T-cell (primary cell): ENCODE measurements at regions not wholly inside any gene's neighbourhood (a gene's known extent, or its start where the extent isn't known, plus 50 kb on each side); places are given as distances from the start of the nearest gene placed in this dataset.

Experiments used
- ATAC-seq, 4 experiments: fragments of 200-7000 bp in 3 of 4; fragments of 150-1000 bp in 1 of 4; cut with Tn5 transposase; replicated peaks in 1 of 4; 1 replicate in 3 of 4; 2 replicates in 1 of 4; pipeline ENCODE4 v1.10.0; 2021; ENCODE audit warnings: moderate library complexity in 3 of 4, mild to moderate bottlenecking in 2 of 4, moderate number of reproducible peaks in 1 of 4
- CTCF ChIA-PET, 2 donors: fragments of 300-600 bp; sonication (Branson Sonifier 250); formaldehyde crosslinking; loops; one replicate each; lab custom pipeline; 2022; ENCODE audit warnings: antibody characterized with exemption in 2 of 2; lab: Charles Lee
- POLR2A ChIA-PET, 2 donors: fragments of 300-600 bp; sonication (Branson Sonifier 250); formaldehyde crosslinking; loops; one replicate each; lab custom pipeline; 2022; ENCODE audit warnings: antibody characterized with exemption in 2 of 2; lab: Charles Lee
- DNase-seq, 35 experiments: peaks; one replicate each; pipeline versions ENCODE4 v3.0.0 to v3.0.0-alpha.2; 2013 to 2023
- H3K27ac ChIP-seq: one replicate; pipeline ENCODE4 v1.5.1; 2013; ENCODE audit warnings: low read length
- H3K27me3 ChIP-seq, 2 experiments: replicated peaks in 1 of 2; 1 replicate in 1 of 2; 2 replicates in 1 of 2; pipeline versions ENCODE4 v1.6.1 to v1.7.0; 2013; ENCODE audit warnings: low read length in 1 of 2, mixed read lengths in 1 of 2; ENCODE audit not compliant: control insufficient read depth in 2 of 2, insufficient read depth in 2 of 2; ENCODE audit errors: extremely low read depth in 1 of 2
- H3K36me3 ChIP-seq, 2 donors: 1 replicate in 1 of 2; 2 replicates in 1 of 2; pipeline versions ENCODE4 v1.6.1 to v1.7.0; 2013; ENCODE audit warnings: low read length in 1 of 2; ENCODE audit not compliant: control insufficient read depth in 2 of 2, insufficient read depth in 1 of 2; ENCODE audit errors: extremely low read depth in 1 of 2
- H3K4me1 ChIP-seq, 2 experiments: 1 replicate in 1 of 2; 2 replicates in 1 of 2; pipeline versions ENCODE4 v1.6.1 to v1.7.0; 2013; ENCODE audit warnings: low read length in 2 of 2, mixed read lengths in 1 of 2; ENCODE audit not compliant: insufficient read depth in 2 of 2, control insufficient read depth in 1 of 2; ENCODE audit errors: extremely low read depth in 1 of 2
- H3K4me3 ChIP-seq, 2 donors: 1 replicate in 1 of 2; 2 replicates in 1 of 2; pipeline versions ENCODE4 v1.5.1 to v1.7.0; 2013; ENCODE audit warnings: mild to moderate bottlenecking in 2 of 2, low read length in 1 of 2, moderate library complexity in 1 of 2; ENCODE audit not compliant: control insufficient read depth in 1 of 2; ENCODE audit errors: extremely low read depth in 1 of 2
- H3K9me3 ChIP-seq: 2 replicates; pipeline ENCODE4 v1.7.0; 2013
- H3K27ac Mint-ChIP-seq, 2 donors: one replicate each; pipeline ENCODE4 v1.8.0; 2020 to 2021; ENCODE audit warnings: mild to moderate bottlenecking in 2 of 2, mixed read lengths in 2 of 2
- H3K27me3 Mint-ChIP-seq, 2 donors: one replicate each; pipeline ENCODE4 v1.8.0; 2021 to 2022; ENCODE audit warnings: mixed read lengths in 2 of 2
- H3K36me3 Mint-ChIP-seq: one replicate; pipeline ENCODE4 v1.8.0; 2021; ENCODE audit warnings: mixed read lengths
- H3K4me1 Mint-ChIP-seq, 3 donors: one replicate each; pipeline ENCODE4 v1.8.0; 2020 to 2022; ENCODE audit warnings: mixed read lengths in 3 of 3, mild to moderate bottlenecking in 1 of 3
- H3K4me3 Mint-ChIP-seq, 3 donors: one replicate each; pipeline ENCODE4 v1.8.0; 2020 to 2022; ENCODE audit warnings: mild to moderate bottlenecking in 3 of 3, mixed read lengths in 3 of 3, moderate library complexity in 3 of 3
- H3K9me3 Mint-ChIP-seq, 3 donors: one replicate each; pipeline ENCODE4 v1.8.0; 2020 to 2022; ENCODE audit warnings: mixed read lengths in 3 of 3
- WGBS: methylation state at CpG from one replicate; pipeline ENCODE4 v1.1.5; 2013; ENCODE audit warnings: missing lambda C conversion rate; ENCODE audit not compliant: insufficient coverage; 5-methylcytosine and 5-hydroxymethylcytosine counted together

DNA sequence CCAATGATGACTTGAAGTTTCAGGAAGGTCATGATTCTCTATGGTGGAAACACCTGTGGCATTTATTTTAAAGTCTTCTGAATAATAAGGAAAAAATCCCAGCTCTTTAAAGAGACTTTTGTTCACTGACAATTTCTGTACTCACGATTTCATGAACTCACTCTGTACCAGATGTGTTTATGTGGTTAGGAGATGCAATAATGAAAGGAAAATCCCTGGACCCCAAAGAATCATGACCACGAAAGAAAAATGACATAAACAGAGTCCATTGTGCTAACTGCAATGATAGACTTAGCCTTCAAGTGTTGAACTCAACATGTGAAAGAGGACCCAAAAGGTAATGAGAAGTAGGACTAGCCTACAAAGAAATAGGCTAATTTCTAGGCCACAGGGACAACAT is 947.5 kb downstream of the CDH11 start:
- no peaks in the 10 kb centered on the region for H3K4me1 ChIP-seq
- Mint-ChIP-seq H3K4me3 (no peak overlapping the region), H3K27me3 (no peaks in the 10 kb centered on the region), H3K27ac (no peak overlapping the region), H3K36me3 (no peaks in the 10 kb centered on the region), H3K4me1 (no peaks in the 10 kb centered on the region), H3K9me3 (peaks cover 26 to 37% (median 33%) of the 10 kb centered on the region in 3 donors)
- no peaks in the 10 kb centered on the region for H3K36me3 ChIP-seq
- ChIA-PET CTCF (no interaction called here), POLR2A (no interaction called here)
- H3K4me3 ChIP-seq: no peak overlapping the region
- DNase-seq (no peak), ATAC-seq (no peak)
- no peaks in the 10 kb centered on the region for H3K27me3 ChIP-seq
- no peak overlapping the region for H3K27ac ChIP-seq
- H3K9me3 ChIP-seq: no peaks in the 10 kb centered on the region
- no CpG with 5 or more reads among the region's 2 CpGs for WGBS

DNA sequence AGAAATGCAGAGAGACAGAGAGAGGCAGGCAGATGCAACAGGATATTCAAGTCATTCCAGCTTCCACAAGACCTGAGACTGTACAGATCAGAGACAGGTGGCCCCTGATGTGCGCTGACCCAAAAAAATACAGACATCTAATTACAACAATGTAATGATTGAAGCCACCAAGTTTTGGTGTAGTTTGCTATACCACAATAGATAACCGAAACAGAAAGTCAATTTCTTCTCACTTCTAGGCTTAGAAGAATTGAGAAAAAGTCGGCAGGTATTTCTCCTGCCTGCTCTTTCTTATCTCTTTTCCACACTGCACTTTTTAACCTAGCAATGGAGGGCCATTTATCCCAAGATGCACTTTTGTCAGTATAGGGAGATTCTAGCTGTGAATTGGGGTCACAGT is 949.2 kb downstream of the CDH11 start:
- WGBS: no CpG with 5 or more reads among the region's 3 CpGs
- no peaks in the 10 kb centered on the region for H3K27me3 Mint-ChIP-seq
- Histone ChIP-seq H3K9me3 (no peaks in the 10 kb centered on the region), H3K27ac (no peak overlapping the region), H3K27me3 (no peaks in the 10 kb centered on the region), H3K4me3 (no peak overlapping the region), H3K36me3 (no peaks in the 10 kb centered on the region), H3K4me1 (no peaks in the 10 kb centered on the region)
- H3K9me3 Mint-ChIP-seq: peaks cover 25 to 31% (median 27%) of the 10 kb centered on the region in 3 donors
- no peak overlapping the region for H3K27ac Mint-ChIP-seq
- ChIA-PET POLR2A (no interaction called here), CTCF (no interaction called here)
- ATAC-seq (no peak), DNase-seq (no peak)
- no peak overlapping the region for H3K4me3 Mint-ChIP-seq
- H3K36me3 Mint-ChIP-seq: no peaks in the 10 kb centered on the region
- H3K4me1 Mint-ChIP-seq: no peaks in the 10 kb centered on the region

DNA sequence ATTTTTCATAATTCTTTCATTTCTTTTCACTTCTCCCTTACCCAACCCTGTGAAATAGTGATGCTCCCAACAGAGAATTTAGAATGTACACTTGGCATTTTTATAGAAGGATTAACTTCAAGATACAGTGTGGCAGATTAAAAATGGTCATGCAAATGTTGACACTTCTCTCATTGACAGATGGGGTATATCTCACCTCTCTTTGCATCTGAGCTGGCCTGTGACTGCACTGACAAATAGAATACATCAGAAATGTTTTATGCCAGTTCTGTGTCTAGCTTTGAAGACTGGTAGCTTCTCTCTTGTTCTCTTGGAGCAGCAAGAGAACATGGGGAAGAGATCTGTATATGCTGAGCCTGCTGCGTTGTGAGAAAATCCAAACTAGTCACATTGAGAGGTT is 949.6 kb downstream of the CDH11 start:
- Mint-ChIP-seq H3K27me3 (no peaks in the 10 kb centered on the region), H3K4me3 (no peak overlapping the region), H3K27ac (no peak overlapping the region), H3K4me1 (no peaks in the 10 kb centered on the region), H3K36me3 (no peaks in the 10 kb centered on the region), H3K9me3 (peaks cover 21 to 27% (median 23%) of the 10 kb centered on the region in 3 donors)
- Histone ChIP-seq H3K27ac (no peak overlapping the region), H3K4me3 (no peak overlapping the region), H3K36me3 (no peaks in the 10 kb centered on the region), H3K27me3 (no peaks in the 10 kb centered on the region), H3K4me1 (no peaks in the 10 kb centered on the region), H3K9me3 (no peaks in the 10 kb centered on the region)
- no CpG with 5 or more reads among the region's 1 CpG for WGBS
- ChIA-PET CTCF (no interaction called here), POLR2A (no interaction called here)
- DNase-seq (no peak), ATAC-seq (no peak)

DNA sequence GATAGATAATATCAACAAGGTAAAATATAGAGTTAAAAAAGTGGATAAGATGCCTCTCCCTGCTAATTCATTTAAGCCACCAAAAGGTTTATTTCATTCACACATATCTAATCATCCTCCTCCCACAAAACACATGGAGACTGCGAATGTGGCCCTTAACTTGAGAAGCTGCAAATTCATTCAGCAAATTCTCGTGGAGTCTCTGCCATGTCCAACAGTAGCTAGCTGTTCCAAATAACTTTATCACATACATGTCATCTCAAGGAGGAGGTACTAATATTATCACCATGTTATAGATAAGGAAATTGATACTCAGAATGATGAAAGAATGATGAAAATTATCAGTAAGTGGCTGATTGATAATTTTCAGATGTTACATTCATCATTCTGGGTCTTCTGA is 950.2 kb downstream of the CDH11 start:
- POLR2A ChIA-PET: no interaction called here

GRCh38 chr16:64168371-64168770 is 953.5 kb downstream of the CDH11 start:
- Histone ChIP-seq H3K27me3 (no peaks in the 10 kb centered on the region), H3K4me3 (no peak overlapping the region), H3K27ac (no peak overlapping the region), H3K4me1 (no peaks in the 10 kb centered on the region), H3K9me3 (no peaks in the 10 kb centered on the region), H3K36me3 (no peaks in the 10 kb centered on the region)
- H3K9me3 Mint-ChIP-seq: peaks cover 14 to 32% (median 28%) of the 10 kb centered on the region in 3 donors
- WGBS: no CpG with 5 or more reads among the region's 1 CpG
- POLR2A ChIA-PET: no interaction called here
- CTCF ChIA-PET: no interaction called here
- H3K27me3 Mint-ChIP-seq: no peaks in the 10 kb centered on the region
- H3K27ac Mint-ChIP-seq: no peak overlapping the region
- ATAC-seq: no peak
- H3K4me3 Mint-ChIP-seq: no peak overlapping the region
- H3K4me1 Mint-ChIP-seq: no peaks in the 10 kb centered on the region
- no peaks in the 10 kb centered on the region for H3K36me3 Mint-ChIP-seq
- DNase-seq: no peak

More for the DNA sequence above, 950.2 kb downstream of the CDH11 start:
- CTCF ChIA-PET: no interaction called here
- DNase-seq (no peak), ATAC-seq (no peak)
- H3K4me1 ChIP-seq: no peaks in the 10 kb centered on the region
- Mint-ChIP-seq H3K36me3 (no peaks in the 10 kb centered on the region), H3K4me3 (no peak overlapping the region), H3K27me3 (no peaks in the 10 kb centered on the region), H3K9me3 (peaks cover 19 to 32% (median 25%) of the 10 kb centered on the region in 3 donors), H3K27ac (no peak overlapping the region), H3K4me1 (no peaks in the 10 kb centered on the region)
- H3K4me3 ChIP-seq: no peak overlapping the region
- H3K36me3 ChIP-seq: no peaks in the 10 kb centered on the region
- H3K27me3 ChIP-seq: no peaks in the 10 kb centered on the region
- WGBS: 83% methylated on average over 1 of the region's 2 CpGs
- H3K9me3 ChIP-seq: no peaks in the 10 kb centered on the region
- H3K27ac ChIP-seq: no peak overlapping the region

DNA sequence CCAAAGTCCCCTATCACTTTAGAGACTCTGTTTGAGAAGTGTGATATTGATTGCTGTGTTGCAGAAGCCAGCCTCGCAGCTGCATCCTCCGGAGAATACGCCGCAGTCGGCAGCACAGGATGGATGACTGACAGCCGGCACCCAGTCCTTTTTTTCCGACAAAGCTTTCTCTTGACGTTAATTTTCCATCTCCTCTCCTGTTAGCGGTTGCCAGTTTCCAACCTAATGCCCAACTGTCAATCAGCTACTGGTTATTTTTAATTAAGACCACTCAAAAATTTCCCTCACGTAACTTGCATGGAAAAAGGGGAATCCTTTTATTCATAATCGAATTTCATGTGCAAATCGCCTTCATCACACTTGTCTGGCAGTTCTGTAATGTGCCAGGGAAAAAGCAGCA is 953.9 kb downstream of the CDH11 start:
- Histone ChIP-seq H3K27me3 (no peaks in the 10 kb centered on the region), H3K36me3 (no peaks in the 10 kb centered on the region), H3K4me1 (no peaks in the 10 kb centered on the region), H3K9me3 (no peaks in the 10 kb centered on the region), H3K27ac (no peak overlapping the region), H3K4me3 (no peak overlapping the region)
- ChIA-PET POLR2A (no interaction called here), CTCF (no interaction called here)
- Mint-ChIP-seq H3K27me3 (no peaks in the 10 kb centered on the region), H3K4me3 (no peak overlapping the region), H3K27ac (no peak overlapping the region), H3K9me3 (peaks cover 14 to 32% (median 28%) of the 10 kb centered on the region in 3 donors), H3K36me3 (no peaks in the 10 kb centered on the region), H3K4me1 (no peaks in the 10 kb centered on the region)
- WGBS: 80% methylated on average over 7 of the region's 12 CpGs
- ATAC-seq (no peak), DNase-seq (no peak)

DNA sequence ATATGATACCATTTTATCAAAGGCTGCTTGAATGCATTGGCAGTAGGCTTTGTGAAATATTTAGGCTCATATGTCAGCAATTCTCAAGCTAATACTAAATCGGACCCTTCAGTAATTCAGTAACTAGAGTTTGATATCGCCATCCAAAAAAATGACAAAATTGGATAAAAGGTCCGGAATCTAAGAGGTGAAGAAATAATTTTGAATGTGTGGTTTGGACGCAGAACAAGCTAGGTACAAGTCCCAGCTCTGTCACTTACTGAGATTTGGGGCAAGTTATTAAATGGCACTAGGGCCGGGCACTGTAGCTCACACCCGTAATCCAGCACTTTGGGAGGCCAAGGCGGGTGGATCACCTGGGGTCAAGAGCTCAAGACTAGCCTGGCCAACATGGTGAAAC is 956.5 kb downstream of the CDH11 start:
- ChIA-PET CTCF (interaction anchor here in 1 of 2 donors (0.6 kb wide), 1 partner anchor 950 kb away, joined by 8 read pairs; no protein-coding TSS in a partner anchor), POLR2A (interaction anchor here in 1 of 2 donors (0.6 kb wide), 1 partner anchor 1180 kb away, joined by 3 read pairs; no protein-coding TSS in a partner anchor)
- ATAC-seq: no peak
- Mint-ChIP-seq H3K36me3 (no peaks in the 10 kb centered on the region), H3K9me3 (peaks cover 7 to 21% (median 19%) of the 10 kb centered on the region in 3 donors), H3K4me1 (no peaks in the 10 kb centered on the region), H3K4me3 (no peak overlapping the region), H3K27ac (no peak overlapping the region), H3K27me3 (no peaks in the 10 kb centered on the region)
- 85% methylated on average over 5 of the region's 7 CpGs for WGBS
- H3K9me3 ChIP-seq: no peaks in the 10 kb centered on the region
- no peak overlapping the region for H3K27ac ChIP-seq
- H3K4me1 ChIP-seq: no peaks in the 10 kb centered on the region
- DNase-seq: no peak
- H3K27me3 ChIP-seq: no peaks in the 10 kb centered on the region
- no peak overlapping the region for H3K4me3 ChIP-seq
- H3K36me3 ChIP-seq: no peaks in the 10 kb centered on the region
